NOMO-1 treated with DMSO at 0.1 percent for 48 hours (cell line): ENCODE measurements at regions not wholly inside any gene's neighbourhood (a gene's known extent, or its start where the extent isn't known, plus 50 kb on each side); places are given as distances from the start of the nearest gene placed in this dataset.
"Not testable (repeated sequence)": the region's sequence is repeated elsewhere in the genome, so short reads cannot be mapped to it uniquely, and the experiment has no call there.

Experiments
- DNase-seq: peaks from one replicate; lab custom pipeline; 2025; ENCODE audit not compliant: unreplicated experiment; lab: John Stamatoyannopoulos, UW

DNA sequence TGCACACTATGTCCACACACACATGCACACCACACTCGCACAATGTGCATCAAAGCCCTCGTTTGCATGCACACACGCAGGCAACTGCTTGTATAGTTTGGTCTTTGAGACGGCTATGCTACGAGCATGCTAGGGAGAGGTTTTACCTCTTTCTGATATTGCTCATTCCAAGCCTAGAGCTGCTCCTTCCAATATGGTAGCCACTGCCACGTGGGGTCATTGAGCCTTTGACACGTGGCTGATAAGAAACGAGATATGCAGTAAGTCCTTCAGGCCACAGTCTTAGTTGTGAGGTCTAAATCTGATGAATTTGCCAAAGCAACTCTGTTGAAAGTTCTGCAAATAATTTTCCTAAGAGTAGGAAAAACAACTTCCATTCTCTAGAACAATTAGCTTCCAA is 204.4 kb downstream of the KLF6 start:
- DNase-seq, result no peak

DNA sequence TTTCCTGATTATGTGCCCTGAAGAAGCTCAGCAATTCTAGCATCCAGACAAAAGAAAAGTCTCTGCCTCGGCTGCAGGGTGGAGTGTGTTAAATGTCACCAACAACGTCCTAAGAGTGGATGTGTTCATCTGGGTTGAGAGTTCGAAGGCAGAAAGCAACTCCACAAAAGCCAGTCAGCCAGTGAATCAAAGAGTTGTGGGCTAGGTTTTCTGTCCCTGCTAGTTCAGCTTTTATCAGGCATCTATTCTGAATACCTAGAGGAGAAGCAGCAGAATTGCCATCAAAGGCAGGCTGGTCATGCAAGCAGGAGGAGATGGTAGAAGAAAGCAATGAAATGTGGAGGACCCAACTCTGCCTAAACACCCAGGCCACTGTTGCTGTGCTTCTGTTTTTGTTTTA is 205.2 kb downstream of the KLF6 start:
- no peak for DNase-seq

DNA sequence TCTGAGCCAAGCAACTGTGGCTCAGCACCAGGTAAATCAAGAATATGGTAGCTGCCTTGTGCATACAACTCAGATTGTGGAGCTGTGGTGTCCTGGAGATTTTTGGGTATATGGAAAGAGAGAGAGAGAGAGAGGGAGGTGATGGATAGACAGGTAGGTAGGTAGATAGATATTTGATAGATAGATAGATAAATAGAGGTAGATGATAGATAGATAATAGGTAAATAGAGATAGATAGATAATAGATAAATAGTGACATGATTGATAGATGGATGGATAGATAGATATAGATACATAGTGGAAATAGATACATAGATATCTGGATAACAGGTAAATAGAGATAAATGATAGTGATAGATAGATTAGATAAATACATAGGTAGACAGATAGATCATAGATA is 206.3 kb downstream of the KLF6 start:
- no peak for DNase-seq

DNA sequence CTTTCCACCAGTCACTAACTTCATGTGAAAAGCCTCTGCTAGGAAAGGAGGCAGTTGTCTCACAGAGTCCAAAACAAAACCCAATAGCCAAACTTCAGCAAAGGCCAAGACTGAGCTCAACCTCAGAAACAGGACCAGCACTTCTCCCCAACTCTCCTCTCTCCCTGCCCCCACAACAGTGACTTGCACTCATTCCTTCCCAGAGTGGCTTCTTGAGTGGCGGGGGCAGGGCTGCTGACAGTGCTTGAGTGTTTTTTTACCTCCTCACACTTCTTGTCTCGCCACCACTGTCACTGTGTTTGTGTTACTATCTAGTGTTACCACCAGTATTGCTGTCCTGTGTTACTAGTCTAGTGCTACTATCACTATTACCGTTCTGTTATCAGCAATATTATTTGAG is 206.8 kb downstream of the KLF6 start:
- DNase-seq, result no peak

DNA sequence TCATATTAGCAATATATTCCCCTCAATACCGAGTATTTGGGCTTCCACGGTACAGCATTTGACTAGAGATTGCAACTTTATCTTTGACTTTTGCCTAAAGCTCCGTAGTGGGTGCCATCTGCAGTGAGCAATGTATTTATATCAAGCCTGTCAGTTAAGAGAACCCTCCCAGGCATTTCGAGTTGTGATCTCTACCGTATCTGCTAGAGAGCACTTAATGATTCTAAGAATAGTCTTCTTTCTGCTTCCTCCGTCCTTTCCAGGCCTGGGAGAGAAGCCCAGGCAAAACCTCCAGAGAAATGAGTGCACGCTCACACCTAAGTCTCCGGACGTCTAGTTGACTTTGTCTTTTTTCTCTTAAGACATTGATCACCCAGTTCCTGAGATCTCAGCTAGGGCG is 210.6 kb downstream of the KLF6 start:
- no peak for DNase-seq

DNA sequence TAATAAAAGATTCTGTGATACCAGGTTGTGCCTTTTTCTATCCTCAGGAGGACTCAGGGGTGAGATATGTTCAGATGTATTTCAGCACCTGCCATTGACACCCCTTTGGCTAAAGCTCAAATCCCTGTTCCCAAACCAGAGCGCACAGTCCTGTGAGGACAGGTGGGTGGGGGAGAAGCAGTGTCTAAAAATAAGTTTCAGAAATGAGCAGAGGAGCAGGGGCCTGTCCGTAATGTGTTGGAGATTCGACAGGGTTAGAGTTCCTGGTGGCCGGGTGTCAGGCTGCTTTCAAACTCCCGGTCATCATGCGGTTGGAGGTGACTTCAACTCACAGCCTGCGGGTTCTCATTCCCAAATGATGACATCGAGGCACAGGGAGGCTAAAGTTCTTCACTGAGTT is 211.5 kb downstream of the KLF6 start:
- no peak for DNase-seq

DNA sequence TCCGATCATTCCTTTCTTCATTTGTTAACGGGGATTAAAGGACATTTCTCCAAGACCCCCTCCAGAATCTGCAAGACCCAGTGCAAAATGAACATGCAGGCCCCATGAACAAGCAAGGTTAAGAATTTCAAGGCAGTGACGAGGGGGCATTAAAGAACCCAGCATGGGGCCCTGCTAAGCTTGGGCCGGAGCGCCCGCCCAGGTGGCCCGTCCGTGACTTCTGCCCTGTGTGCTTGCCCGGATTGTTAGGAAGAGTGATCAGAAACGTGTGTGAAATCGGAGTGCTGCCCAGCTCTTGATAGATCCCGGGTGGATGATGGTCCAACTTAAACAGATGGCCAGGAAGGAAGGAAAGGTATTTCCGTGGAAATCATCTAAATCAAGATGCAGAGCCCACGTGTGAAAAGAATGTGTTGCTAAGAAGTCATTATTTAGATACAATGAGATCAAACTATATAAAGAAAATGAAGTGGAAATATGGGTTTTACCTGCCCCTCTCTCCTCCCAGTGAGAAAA is 213.6 kb downstream of the KLF6 start:
- DNase-seq, result no peak

DNA sequence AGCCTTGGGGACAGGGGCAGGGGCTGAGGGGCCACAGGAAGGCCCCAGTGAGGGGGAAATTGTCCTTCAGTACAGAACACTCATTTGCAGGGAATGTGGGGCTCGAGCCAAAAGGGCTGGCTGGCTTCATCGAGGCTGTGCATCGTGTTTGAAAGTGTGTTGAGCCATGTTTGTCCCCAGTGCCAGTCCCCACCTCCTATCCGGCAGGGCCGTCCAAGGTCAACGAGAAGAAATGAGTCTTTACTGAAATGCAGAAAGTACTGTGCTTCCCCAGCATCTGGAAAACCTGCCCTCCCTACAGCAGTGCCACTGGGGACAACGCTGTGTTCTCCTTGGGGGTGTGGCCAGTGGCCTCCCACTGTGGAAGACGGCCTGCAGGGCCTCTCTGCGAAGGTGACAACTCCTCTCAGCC is 214.1 kb downstream of the KLF6 start:
- no peak for DNase-seq

DNA sequence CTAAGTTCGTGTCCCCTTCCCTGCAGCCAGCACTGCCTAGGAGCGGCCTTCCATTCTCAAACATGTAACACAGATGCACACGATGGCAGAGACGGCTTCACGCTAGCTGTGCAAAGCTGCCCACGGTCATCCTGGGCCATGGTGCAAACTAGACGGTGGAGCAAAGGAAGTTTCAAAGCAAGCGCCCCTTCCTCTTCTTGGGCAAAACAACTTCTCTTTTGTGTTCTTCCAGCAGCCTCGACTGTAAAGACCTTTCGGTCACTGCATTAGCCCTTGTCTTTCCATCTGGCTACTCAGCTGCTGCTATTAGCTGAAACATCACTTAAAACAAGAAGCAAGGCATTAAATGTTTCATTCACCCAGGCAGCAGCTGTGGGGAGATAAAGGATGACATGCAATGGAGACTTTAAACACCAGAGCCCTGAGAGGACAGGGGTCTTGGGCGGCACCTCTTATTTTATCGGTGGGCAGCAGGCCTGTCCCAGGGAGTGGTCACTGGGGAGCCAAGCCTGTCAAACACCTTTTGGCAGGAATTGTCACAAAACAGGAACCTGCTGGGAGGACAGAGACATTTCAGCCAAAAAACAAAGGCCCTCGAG is 214.8 kb downstream of the KLF6 start:
- no peak for DNase-seq

DNA sequence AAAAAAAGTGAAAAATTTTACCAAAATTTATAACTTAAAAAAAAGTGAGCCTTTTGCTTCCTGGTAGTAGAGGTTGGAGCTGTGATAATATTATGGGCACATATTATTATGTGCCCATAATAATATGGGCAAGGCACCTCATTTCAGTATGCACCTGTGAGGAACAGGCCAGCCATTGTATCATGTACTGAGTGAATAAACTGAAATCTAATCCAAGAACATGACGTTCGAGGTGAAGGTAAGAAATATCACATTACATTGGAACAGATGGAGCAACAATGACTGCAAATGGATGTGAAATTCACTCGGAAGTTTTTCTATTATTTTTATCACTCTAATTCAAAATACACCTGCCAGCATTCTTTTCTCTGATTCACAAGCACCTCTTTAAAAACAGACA is 216.0 kb downstream of the KLF6 start:
- DNase-seq, result no peak

DNA sequence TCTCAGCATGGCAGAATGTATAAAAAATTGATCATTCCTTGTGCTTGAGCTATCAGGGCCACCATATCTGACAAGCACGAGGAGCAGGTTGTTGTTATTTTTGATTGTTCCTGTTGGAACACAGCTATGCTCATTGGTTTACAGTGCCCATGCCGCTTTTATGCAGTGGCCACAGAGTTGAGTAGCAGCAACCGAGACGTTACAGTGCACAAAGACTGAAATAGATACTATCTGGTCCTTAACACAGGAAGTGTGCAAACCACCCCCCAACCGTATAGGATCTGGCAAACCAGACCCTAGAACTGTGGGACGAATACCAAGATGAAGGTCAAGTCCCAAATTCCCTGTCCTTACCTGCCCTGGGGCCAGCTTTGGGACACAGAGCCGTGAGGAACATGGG is 216.6 kb downstream of the KLF6 start:
- DNase-seq, result no peak

DNA sequence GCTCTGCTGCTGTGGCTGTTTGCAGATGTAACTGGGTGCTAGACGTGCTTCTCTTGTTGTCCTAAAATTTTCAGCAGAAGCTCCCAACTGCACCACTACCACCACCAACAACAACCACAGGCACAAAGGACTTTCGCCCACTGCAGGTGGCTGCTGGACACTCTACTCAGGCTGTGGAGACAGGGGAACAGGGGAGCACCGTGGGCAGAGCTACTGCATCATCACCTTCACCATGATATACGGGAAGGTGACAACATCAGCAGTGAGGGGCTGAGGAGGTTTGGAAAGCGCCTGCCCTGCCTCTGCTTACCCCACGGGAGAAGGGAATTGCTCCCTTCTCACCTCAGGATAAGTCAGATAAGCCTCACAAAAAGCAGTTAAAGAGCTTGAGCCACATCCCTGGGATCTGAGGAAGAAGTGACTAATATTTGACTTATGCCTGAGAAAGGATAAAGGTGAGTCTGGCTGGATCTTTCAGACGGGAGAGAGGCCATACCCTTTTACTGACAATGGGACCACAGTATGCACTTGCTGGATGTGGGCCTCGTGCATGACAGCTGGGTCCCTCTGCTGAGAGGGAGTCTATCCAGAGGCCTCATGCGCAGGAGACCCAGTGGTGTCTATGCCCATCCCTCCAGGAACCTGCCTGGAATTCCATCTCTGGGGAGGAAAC is 217.6 kb downstream of the KLF6 start:
- DNase-seq, result no peak

DNA sequence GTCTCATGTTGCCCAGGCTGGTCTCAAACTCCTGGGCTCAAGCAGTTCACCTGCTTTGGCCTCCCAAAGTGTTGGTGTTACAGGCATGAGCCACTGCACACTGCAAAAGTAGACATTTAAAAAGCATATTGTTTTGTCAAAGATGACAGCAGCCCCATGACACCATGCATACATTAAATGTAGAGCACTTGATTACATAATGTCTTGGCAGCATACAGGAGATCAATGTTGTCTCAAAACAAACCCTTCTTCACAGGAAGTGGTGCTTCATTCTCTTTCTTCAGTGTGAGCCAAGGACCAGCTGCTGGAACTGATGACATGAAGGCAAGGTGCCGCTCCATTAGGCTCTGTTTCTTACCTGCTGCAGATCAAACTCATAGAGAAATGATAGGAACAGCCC is 218.4 kb downstream of the KLF6 start:
- DNase-seq, result no peak

DNA sequence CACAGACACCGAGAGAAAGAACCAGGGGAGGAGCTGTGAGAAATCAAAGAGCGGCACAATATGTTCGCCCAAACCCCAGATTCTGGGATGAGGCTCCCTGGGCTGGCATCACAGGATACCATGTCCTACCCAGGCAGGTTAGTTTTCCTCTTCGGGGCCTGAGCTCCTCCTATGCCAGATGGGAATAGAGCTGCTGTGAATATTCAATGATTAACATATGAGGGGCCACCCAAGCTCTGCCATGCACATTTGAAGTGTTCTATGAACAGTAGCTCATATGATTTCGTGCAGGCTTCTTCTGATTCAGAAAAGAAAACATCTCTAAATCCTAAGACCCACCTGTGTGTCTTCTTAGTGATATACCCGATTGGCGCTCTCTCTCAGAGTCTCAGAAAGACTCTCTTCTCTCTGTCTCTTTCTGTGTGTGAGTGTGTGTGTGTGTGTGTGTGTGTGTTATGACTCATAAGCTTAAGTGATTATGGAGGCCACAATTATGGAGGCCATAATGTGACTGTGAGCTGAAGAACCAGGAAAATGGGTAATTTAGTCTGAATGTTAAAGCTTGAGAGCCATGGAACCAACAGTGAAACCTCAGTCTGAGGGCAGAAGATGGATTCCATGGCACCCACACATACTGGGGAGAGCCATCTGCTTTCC is 220.5 kb downstream of the KLF6 start:
- DNase-seq, result no peak

DNA sequence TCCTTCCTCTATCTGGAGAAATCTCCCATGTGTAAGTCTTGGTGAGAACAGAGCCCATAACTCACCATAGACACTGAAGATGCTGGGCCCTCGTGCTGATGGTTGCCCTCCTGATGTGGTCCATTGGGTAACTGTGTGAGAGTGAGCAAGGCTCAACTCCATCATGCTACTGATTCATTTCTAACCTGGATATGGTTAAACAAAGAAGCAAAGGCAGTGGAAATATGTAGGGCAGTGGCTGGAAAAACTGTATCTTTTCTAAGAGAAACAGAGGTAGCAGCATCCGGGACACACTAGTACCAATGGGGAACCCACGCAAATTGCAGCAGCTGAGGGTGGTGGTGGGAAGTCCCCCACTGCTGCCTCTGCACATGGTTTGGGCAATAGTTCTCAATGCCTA is 221.7 kb downstream of the KLF6 start:
- no peak for DNase-seq

DNA sequence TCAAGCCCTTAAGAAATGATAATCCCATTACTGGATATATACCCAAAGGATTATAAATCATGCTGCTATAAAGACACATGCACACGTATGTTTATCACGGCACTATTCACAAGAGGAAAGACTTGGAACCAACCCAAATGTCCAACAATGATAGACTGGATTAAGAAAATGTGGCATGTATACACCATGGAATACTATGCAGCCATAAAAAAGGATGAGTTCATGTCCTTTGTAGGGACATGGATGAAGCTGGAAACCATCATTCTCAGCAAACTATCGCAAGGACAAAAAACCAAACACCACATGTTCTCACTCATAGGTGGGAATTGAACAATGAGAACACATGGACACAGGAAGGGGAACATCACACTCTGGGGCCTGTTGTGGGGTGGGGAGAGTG is 224.4 kb downstream of the KLF6 start:
- DNase-seq, result not testable (repeated sequence)

DNA sequence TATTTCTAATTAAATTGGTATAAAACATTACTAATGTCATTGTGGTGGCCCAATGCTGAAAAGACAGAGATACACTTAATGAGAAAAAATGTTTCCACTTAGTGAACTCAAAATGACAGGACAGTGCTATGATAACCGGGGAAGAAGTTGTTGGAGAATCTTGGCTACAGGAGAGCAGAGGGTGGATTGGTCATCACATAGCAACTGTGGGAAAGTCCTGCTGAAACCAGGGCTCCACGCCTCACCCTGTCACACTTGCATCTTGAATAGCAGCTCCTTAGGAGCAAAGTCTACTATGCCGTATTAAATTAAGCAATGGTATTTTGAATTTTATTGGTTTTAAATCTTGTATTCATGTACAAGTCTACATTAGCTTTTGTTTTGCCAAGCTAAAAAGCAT is 225.5 kb downstream of the KLF6 start:
- no peak for DNase-seq

DNA sequence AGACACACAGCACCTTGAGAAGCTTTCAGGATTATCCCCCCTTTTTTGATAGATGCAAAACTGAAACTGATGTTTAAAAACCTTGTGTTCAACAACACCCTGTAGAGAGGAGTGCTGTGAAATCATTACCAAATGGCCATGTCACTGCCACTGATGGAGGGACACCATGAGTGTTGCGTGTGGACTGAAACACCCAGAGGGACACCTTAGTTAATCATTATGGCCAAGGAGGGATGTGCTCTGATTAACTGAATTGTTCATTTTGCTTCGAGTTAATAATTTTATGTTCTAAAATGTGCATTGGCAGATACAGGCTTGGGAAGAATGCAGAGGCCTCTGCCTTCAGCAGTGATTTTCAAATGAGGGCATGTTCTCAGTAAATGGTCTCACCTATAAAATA is 226.0 kb downstream of the KLF6 start:
- no peak for DNase-seq

DNA sequence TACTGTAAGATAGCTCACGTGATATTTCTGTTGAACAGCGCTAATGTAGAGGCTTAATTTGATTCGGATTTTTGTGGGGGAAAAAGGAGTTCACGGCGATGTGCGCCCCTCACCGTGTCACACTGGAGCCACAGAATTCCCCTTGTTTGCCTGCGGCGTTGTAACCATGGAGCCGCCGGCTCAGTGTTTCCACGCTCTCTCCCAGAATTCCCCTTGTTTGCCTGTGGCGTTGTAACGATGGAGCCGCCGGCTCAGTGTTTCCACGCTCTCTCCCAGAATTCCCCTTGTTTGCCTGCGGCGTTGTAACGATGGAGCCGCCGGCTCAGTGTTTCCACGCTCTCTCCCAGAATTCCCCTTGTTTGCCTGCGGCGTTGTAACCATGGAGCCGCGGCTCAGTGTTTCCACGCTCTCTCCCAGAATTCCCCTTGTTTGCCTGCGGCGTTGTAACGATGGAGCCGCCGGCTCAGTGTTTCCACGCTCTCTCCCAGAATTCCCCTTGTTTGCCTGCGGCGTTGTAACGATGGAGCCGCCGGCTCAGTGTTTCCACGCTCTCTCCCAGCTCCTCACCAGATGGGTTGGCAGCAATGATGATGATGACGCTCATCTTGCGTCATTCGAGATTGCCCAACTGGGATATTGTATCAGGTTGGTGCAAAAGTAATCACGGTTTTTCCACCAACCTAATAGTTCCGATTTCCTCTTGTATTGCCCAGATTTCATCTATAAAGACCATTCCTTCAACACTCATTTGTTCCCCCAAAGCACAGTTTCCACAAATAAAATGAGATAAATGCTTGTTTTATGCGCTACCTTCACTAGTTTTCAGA is 228.6 kb downstream of the KLF6 start:
- not testable (repeated sequence) for DNase-seq

DNA sequence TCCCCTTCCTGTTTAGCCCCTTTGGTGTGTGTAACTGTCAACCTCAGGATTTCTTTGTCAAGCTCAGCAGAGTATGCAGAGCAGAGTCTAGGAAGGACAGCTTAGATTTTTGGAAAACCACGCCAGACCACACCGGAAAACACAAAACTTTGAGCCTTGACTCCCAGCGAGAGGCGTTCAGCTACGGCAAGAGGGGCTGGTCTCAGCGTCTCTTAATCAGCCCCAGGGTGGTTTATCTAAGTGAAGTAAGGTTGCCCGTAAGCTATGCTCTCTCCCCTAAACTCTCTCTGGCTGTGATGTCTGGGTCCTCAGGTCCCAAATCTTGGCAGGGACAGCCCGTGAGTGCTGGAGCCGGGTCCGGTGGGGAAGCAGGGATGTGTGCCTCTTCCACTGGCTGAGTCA is 230.9 kb downstream of the KLF6 start:
- DNase-seq, result no peak

DNA sequence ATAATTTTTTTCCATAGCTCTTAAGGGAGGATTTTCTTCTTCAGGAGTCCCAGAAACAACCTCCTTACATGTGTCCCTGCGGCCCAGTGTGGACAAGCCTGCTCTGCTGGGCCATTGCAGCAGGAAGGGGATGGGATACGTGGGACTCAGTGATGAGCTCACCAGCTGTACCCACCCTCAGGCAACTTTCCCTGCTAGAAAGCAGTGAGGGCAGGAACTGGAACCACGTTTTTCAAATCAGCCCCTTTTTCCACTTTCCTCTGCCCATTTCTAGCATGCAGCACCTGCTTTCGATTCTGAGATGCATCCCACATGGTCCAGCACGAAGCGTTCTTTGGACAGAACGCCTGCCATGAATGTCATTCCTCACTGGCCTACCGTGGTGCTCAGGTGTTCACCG is 232.7 kb downstream of the KLF6 start:
- no peak for DNase-seq

DNA sequence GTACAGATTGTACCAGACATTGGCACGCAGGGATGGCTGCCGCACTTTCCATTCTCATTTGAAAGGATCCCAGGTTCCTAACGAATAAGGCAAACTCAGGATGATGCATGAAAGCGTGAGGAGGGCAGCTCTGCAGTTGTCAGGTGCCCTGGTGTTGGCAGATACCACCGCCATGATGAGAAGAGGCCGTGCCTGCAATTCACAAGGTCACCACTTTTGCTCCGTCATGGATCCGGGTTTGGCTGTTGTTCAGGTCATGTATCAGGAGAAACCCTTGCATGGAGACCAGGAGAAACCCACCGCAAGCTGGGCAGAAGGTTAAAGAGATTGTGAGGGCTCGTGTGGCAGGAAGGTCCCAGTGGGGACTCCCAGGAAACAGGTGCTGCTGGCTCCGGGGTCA is 233.2 kb downstream of the KLF6 start:
- DNase-seq, result no peak
